Tibial nerve (tissue), 4 donors: ENCODE measurements at regions not wholly inside any gene's neighbourhood (a gene's known extent, or its start where the extent isn't known, plus 50 kb on each side); places are given as distances from the start of the nearest gene placed in this dataset.

Experiments used
- CTCF ChIP-seq, 5 experiments: fragments of 200-600 bp in 3 of 5; fragments of 450-650 bp in 2 of 5; sonication (generic) in 3 of 5; IDR thresholded peaks; one replicate each; pipeline ENCODE4 v1.5.1; 2016 to 2019; ENCODE audit warnings: antibody characterized with exemption in 5 of 5, mild to moderate bottlenecking in 3 of 5, moderate library complexity in 2 of 5
- EP300 ChIP-seq, 2 donors: sonication (generic); formaldehyde crosslinking; IDR thresholded peaks; one replicate each; pipeline ENCODE4 v1.6.1; 2017; ENCODE audit warnings: antibody characterized with exemption in 2 of 2, mild to moderate bottlenecking in 1 of 2

- TF ChIP-seq EP300 (IDR thresholded peaks at IDR 0.05) (no peak), CTCF (IDR thresholded peaks at IDR 0.05) (peak in 4 of 5 experiments; percentile 20 to 26 (median 22))
Measured at GRCh38 chrX:26783512-26784225, 567.7 kb downstream of the MAGEB5 start.
